Mesendoderm (in vitro differentiated cells): ENCODE measurements at regions not wholly inside any gene's neighbourhood (a gene's known extent, or its start where the extent isn't known, plus 50 kb on each side); places are given as distances from the start of the nearest gene placed in this dataset.

ENCODE experiments used
- DNase-seq: peaks from one replicate; pipeline ENCODE4 v3.0.0; 2013
- H2AK5ac ChIP-seq: 2 replicates; pipeline ENCODE4 v1.6.1; 2013; ENCODE audit warnings: low read length, inconsistent platforms
- H2BK120ac ChIP-seq: 2 replicates; pipeline ENCODE4 v1.6.1; 2013; ENCODE audit warnings: low read depth, mild to moderate bottlenecking, low read length, moderate library complexity, mixed read lengths
- H2BK15ac ChIP-seq: replicated peaks from 2 replicates; pipeline ENCODE4 v1.6.1; 2013; ENCODE audit warnings: low read depth, mild to moderate bottlenecking, moderate library complexity
- H2BK5ac ChIP-seq: 2 replicates; pipeline ENCODE4 v1.6.1; 2013; ENCODE audit warnings: low read length, inconsistent platforms
- H3K18ac ChIP-seq: 2 replicates; pipeline ENCODE4 v1.6.1; 2013; ENCODE audit warnings: mild to moderate bottlenecking, low read length, mixed read lengths
- H3K23ac ChIP-seq: one replicate; pipeline ENCODE4 v1.6.1; 2013; ENCODE audit warnings: low read length
- H3K27ac ChIP-seq: 2 replicates; pipeline ENCODE4 v1.5.1; 2013; ENCODE audit warnings: low read depth, mild to moderate bottlenecking, inconsistent platforms, low read length, moderate library complexity
- H3K27me3 ChIP-seq: 2 replicates; pipeline ENCODE4 v1.6.1; 2013; ENCODE audit warnings: low read length, control low read depth, mild to moderate bottlenecking, inconsistent platforms; ENCODE audit not compliant: insufficient read depth, poor library complexity
- H3K36me3 ChIP-seq: 2 replicates; pipeline ENCODE4 v1.6.1; 2013; ENCODE audit warnings: low read length, inconsistent platforms; ENCODE audit not compliant: control insufficient read depth, insufficient read depth
- H3K4ac ChIP-seq: one replicate; pipeline ENCODE4 v1.6.1; 2013; ENCODE audit warnings: low read depth, mild to moderate bottlenecking, low read length, moderate library complexity
- H3K4me1 ChIP-seq: 2 replicates; pipeline ENCODE4 v1.6.1; 2013; ENCODE audit warnings: low read depth, low read length, inconsistent platforms; ENCODE audit not compliant: control insufficient read depth
- H3K4me2 ChIP-seq: 2 replicates; pipeline ENCODE4 v1.6.1; 2013; ENCODE audit warnings: low read length
- H3K4me3 ChIP-seq: 2 replicates; pipeline ENCODE4 v1.5.1; 2013; ENCODE audit warnings: mild to moderate bottlenecking, low read length
- H3K56ac ChIP-seq: one replicate; pipeline ENCODE4 v1.6.1; 2013; ENCODE audit warnings: low read length
- H3K79me1 ChIP-seq: 2 replicates; pipeline ENCODE4 v1.6.1; 2013; ENCODE audit warnings: low read length, inconsistent platforms
- H3K79me2 ChIP-seq: 2 replicates; pipeline ENCODE4 v1.6.1; 2013; ENCODE audit warnings: mild to moderate bottlenecking, low read length; ENCODE audit not compliant: control insufficient read depth, insufficient read depth
- H3K9ac ChIP-seq: 2 replicates; pipeline ENCODE4 v1.6.1; 2013; ENCODE audit warnings: low read length, inconsistent platforms
- H4K5ac ChIP-seq: one replicate; pipeline ENCODE4 v1.6.1; 2013; ENCODE audit warnings: low read length
- H4K8ac ChIP-seq: one replicate; pipeline ENCODE4 v1.6.1; 2013; ENCODE audit warnings: low read depth, mild to moderate bottlenecking, control low read depth, low read length, moderate library complexity
- WGBS: extraction: QIAGEN DNeasy Blood & Tissue Kit; methylation state at CpG from one replicate; pipeline ENCODE4 v1.1.7; 2013; ENCODE audit warnings: low lambda C conversion rate, missing lambda C conversion rate; ENCODE audit not compliant: insufficient coverage; ENCODE audit errors: extremely low coverage; 5-methylcytosine and 5-hydroxymethylcytosine counted together

GRCh38 chr16:80171199-80171598, 369.6 kb upstream of the DYNLRB2 start:
- no peak overlapping the region for H3K23ac ChIP-seq
- no peaks in the 10 kb centered on the region for H3K79me2 ChIP-seq
- H2BK5ac ChIP-seq: no peak overlapping the region
- WGBS: 100% methylated on average over 2 of the region's 4 CpGs
- H3K18ac ChIP-seq: no peak overlapping the region
- DNase-seq: no peak
- no peaks in the 10 kb centered on the region for H3K27me3 ChIP-seq
- H3K36me3 ChIP-seq: no peaks in the 10 kb centered on the region
- H3K9ac ChIP-seq: no peak overlapping the region
- H3K4me2 ChIP-seq: no peak overlapping the region
- no peaks in the 10 kb centered on the region for H3K79me1 ChIP-seq
- no peak overlapping the region for H4K8ac ChIP-seq
- H2BK120ac ChIP-seq: no peak overlapping the region
- no peaks in the 10 kb centered on the region for H3K4me1 ChIP-seq
- no peak overlapping the region for H3K27ac ChIP-seq
- no peak overlapping the region for H3K4ac ChIP-seq
- no peak overlapping the region for H4K5ac ChIP-seq
- H2BK15ac ChIP-seq: no peak overlapping the region
- no peak overlapping the region for H3K4me3 ChIP-seq
- H3K56ac ChIP-seq: no peak overlapping the region
- no peak overlapping the region for H2AK5ac ChIP-seq

DNA sequence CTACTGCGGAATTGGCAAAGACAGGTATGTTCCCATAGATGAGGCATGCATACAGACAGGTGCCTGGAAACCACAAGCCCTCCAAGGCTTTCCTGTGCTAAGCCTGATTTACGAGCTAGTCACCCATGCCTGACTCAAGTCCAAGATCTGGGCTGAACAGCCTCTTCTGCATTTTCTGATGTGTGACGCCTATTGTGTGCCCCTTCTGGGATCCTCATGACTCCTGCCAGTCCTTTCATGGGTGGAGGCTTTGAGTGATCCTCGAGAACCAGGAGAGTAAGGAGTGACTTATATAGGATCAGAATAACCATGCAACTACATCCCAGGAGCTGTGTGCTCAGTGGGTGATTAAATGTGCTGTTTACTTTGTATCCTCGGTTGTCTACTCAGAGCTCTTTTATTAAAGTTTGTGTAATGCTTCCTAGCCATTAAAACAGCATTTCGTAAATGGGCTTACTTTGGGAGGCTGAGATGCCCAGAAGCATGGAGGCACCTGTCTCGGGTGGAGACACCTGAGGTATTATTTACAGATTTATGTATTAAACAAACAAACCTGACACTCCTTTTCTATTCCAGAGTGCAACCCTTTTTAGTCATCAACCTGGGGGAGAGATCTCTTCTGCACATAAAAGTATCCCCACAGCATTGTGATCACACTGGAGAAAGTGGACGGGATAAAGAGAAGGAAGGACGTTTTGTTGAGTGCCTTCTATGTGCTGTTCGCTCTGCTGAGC, 373.0 kb upstream of the DYNLRB2 start:
- Histone ChIP-seq H3K27me3 (no peaks in the 10 kb centered on the region), H3K4me3 (no peak overlapping the region), H4K8ac (no peak overlapping the region), H3K9ac (no peak overlapping the region), H3K27ac (no peak overlapping the region), H4K5ac (no peak overlapping the region), H2BK120ac (no peak overlapping the region), H3K56ac (no peak overlapping the region), H3K36me3 (no peaks in the 10 kb centered on the region), H3K4me1 (no peaks in the 10 kb centered on the region), H3K79me1 (no peaks in the 10 kb centered on the region), H2AK5ac (no peak overlapping the region), H3K79me2 (no peaks in the 10 kb centered on the region), H3K4ac (no peak overlapping the region), H2BK5ac (no peak overlapping the region), H3K4me2 (no peak overlapping the region), H3K23ac (no peak overlapping the region), H2BK15ac (no peak overlapping the region), H3K18ac (no peak overlapping the region)
- WGBS: no CpG with 5 or more reads among the region's 10 CpGs
- DNase-seq: no peak

DNA sequence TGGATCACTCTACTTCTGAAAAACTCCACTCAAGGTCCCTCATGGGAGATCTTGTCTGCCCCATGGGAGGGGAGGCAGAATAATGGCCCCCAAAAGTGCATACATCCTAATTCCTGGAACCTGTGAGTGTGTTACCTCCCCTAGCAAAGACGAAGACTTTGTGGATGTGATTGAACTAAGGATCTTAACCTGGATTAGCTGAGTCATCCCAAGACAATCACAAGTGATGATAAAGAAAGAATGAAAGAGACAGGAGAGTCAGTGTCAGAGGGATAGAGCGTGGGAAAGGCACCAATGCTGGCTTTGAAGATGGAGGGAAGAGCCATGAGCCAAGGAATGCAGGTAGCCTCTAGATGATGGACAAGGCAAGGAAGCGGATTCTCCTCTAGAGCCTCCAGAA, 374.7 kb upstream of the DYNLRB2 start:
- WGBS: no CpG with 5 or more reads among the region's 3 CpGs
- Histone ChIP-seq H3K79me2 (no peaks in the 10 kb centered on the region), H3K56ac (no peak overlapping the region), H3K4ac (no peak overlapping the region), H3K27me3 (no peaks in the 10 kb centered on the region), H4K5ac (no peak overlapping the region), H3K23ac (no peak overlapping the region), H3K79me1 (no peaks in the 10 kb centered on the region), H3K36me3 (no peaks in the 10 kb centered on the region), H3K27ac (no peak overlapping the region), H3K4me3 (no peak overlapping the region), H2BK120ac (no peak overlapping the region), H3K4me1 (no peaks in the 10 kb centered on the region), H3K4me2 (no peak overlapping the region), H2BK15ac (no peak overlapping the region), H3K18ac (no peak overlapping the region), H4K8ac (no peak overlapping the region), H2BK5ac (no peak overlapping the region), H3K9ac (no peak overlapping the region), H2AK5ac (no peak overlapping the region)
- peak; percentile 1 for DNase-seq

DNA sequence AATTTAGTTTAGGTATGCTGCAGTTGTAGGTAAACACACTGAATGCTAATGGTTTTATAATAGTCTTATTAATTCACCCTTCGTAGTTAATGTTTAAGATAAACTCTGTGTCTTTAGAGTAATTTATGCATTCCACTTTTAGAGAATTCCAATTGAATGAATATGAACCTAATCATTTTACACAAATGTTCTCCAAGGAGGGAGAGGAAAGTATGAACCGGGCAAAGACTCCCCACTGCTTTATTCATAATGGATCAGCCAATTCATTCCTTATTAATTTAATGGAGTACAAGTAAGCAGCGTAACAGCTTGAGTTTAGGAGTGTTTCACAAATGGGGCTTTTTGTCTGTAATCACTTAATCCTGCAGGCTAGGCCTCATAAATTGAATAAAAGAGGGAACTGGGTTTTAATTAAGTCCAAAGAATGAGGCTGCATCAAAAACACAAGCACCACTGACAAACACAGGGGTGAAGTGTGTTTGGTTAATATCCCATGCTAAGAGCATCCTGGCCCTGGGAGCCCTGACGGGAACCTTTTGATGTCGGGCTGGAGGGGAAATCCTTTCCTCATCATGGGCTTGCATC, 375.7 kb upstream of the DYNLRB2 start:
- Histone ChIP-seq H3K4ac (no peak overlapping the region), H4K5ac (no peak overlapping the region), H3K4me2 (no peak overlapping the region), H3K4me1 (no peaks in the 10 kb centered on the region), H3K18ac (no peak overlapping the region), H2BK15ac (no peak overlapping the region), H3K9ac (no peak overlapping the region), H3K27me3 (no peaks in the 10 kb centered on the region), H2AK5ac (no peak overlapping the region), H3K23ac (no peak overlapping the region), H4K8ac (no peak overlapping the region), H3K56ac (no peak overlapping the region), H3K79me1 (no peaks in the 10 kb centered on the region), H3K4me3 (no peak overlapping the region), H2BK5ac (no peak overlapping the region), H2BK120ac (no peak overlapping the region), H3K36me3 (no peaks in the 10 kb centered on the region), H3K79me2 (no peaks in the 10 kb centered on the region), H3K27ac (no peak overlapping the region)
- DNase-seq: no peak
- no CpG with 5 or more reads among the region's 5 CpGs for WGBS

DNA sequence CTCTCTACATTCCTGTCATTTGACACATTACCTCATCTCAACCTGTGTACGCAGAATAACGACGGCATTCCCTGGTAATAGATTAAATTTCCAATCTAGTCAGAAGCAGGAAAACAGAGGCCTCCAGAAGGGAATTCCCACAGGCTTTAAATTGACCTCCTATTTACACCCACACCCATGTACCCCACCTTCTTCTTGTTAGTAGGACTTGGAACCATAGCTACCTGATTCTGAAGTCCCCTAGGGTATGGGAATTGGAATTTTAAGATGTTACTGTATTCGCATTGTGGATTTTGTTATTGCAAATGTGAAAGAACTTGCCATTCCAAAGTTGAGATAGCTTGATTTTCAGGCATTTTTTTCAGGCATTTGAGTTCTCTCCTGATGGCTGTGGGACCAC, 377.5 kb upstream of the DYNLRB2 start:
- no peaks in the 10 kb centered on the region for H3K36me3 ChIP-seq
- H3K4ac ChIP-seq: no peak overlapping the region
- no peak overlapping the region for H3K23ac ChIP-seq
- WGBS: no CpG with 5 or more reads among the region's 4 CpGs
- H2AK5ac ChIP-seq: no peak overlapping the region
- H4K8ac ChIP-seq: no peak overlapping the region
- H2BK5ac ChIP-seq: no peak overlapping the region
- no peak overlapping the region for H3K27ac ChIP-seq
- no peaks in the 10 kb centered on the region for H3K27me3 ChIP-seq
- no peak overlapping the region for H3K4me3 ChIP-seq
- H3K79me1 ChIP-seq: no peaks in the 10 kb centered on the region
- H3K9ac ChIP-seq: no peak overlapping the region
- H3K18ac ChIP-seq: no peak overlapping the region
- H3K56ac ChIP-seq: no peak overlapping the region
- H4K5ac ChIP-seq: no peak overlapping the region
- no peaks in the 10 kb centered on the region for H3K79me2 ChIP-seq
- H2BK15ac ChIP-seq: no peak overlapping the region
- peak; percentile 2 for DNase-seq
- no peak overlapping the region for H3K4me2 ChIP-seq
- no peak overlapping the region for H2BK120ac ChIP-seq
- H3K4me1 ChIP-seq: no peaks in the 10 kb centered on the region
